ENCODE measurements at regions not wholly inside any gene's neighbourhood (a gene's known extent, or its start where the extent isn't known, plus 50 kb on each side); places are given as distances from the start of the nearest gene placed in this dataset.

DNA sequence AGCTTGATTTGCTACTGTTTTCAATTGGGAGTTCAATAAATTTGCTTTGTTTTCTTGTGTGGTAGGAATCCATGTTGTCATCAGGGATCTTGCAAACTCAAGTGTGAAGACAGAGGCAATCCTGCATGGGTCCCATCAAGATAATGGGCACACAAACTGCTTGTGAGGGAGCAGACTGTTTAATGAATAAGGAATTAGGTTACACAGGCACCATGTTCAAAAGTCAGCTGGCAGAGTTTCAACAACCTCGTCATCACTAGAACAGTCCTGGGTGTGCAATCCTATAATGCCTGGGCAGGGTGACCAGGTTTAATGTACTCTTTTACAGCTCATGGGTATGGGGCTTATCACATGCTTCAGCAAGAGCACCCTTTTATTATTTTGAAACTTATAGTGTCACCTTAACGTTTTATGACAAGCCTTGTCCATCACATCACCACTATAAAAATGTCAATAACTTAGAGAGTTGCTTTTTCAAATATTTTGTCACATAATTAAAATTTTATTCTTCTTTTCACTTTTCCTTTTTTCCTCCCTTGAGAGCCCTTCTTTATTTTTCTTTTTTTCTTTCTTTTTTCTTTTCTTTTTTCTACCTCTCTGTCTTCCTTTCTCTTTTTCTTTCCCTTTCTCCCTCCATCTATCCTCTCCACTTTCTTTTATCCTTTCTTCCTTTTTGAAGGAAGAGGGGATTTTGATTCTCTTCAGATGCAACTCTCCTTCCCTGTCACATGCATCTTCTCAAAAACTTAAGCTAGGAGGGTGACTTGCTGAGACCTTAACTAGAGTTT is 252.2 kb upstream of the ATP2B1 start:
- no peak for DNase-seq (ENCODE audit: low read depth)

DNA sequence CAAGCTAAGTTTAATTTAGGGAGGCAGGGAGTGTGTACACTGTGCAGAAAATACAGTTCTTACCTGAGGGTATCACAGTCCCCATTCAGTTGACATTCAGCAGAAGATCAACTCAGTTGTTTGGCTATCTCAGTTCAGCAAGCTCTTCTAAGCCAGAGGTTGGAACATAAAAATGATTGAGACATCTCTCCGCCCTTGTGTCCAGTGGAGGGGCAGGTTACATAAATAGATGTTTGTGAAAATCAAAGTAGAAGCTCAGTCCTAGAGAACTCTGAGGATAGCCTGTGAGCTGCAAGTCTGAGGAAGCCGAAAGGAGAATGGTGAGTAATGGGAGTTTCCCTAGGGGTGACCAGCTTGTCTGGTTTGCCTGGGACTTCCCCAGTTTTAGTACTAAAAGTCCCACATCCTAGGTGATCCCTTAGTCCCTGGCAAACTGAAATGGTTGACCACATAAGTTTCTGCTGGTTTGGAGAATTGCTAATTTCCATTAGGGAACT is 251.4 kb upstream of the ATP2B1 start:
- no peak for DNase-seq (ENCODE audit: low read depth)

DNA sequence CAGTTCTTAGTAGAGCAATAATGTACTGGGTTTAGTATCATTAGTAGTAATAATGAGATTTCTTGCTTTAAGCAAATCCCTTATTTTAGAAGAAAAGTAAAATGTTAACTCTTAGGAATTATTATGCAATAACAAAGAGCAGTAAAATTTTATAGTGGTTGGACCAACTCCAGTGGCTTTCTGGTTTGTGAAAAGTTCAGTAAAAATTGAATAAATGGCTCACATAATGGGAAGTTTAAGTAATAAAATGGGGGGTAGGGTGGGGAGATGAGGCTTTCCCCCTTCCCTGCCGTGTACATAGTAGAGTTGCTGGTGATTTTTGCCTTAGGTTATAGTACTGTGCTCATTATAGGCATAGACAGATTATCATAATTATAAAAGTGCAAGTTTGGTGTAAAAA is 250.5 kb upstream of the ATP2B1 start:
- no peak for DNase-seq (ENCODE audit: low read depth)

DNA sequence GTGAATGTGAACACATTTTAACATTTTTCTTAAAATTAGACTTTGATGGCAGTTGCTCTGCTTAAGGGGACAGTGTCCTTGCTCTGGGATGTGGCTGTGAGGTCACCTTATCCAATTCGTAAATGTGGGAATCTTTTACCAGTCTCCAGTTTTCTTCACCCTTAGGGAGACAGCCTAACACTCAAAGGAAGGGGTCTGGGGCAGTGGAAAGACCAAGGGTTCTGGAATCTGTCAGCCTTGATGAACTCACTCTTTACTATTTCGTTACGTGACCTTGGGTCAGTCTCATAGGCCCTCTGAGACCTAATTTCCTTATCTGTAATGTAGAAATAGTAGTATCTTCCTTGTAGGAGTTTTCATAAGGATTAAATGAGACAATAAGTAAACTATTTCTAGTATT is 245.6 kb upstream of the ATP2B1 start:
- DNase-seq (ENCODE audit: low read depth), result no peak

DNA sequence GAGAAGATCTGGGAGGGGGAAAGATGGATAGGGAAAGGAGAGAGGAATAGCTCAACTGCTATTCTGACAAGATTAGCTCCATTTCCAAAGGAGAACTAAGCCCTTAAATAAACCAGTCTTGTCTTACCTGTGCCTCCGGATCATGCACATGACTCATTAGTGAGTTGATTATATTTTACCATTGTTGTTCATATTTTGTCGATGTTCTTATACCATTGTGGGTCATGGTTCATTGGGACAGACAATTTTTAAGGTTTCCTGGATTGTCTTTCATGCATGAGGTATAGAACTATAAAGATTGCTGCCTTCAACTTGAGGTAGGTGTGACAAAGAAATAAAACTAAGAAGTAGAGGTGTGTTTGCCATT is 243.0 kb upstream of the ATP2B1 start:
- no peak for DNase-seq (ENCODE audit: low read depth)

DNA sequence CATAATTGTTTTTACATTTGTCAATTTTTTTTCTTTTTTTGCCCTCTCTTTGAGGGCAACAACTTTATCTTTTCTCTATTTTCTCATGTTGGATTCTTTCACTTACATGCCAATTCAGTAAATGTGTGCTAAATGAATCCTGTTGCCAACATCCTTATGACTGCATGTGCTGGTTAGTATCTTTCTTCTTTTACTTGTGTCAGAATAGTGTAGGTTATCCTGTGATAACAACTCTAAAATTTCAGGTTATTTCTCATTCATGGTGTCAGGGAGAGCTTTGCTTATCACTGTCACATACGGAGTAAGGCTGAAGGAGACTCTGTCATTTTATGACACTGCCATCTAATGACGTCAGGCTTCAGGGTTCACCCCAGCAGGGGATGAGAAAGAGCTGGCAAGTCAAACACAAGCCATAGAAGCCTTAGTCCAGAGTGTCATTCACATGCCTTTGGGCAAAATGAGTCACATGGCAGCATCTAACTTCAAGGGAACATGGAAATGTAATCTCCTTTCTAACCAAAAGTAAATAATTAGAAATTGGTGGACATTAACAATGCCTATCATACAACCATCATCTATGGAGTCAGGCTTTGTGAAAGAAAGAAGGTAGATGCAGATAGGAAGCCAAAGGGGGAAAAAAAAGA is 242.5 kb upstream of the ATP2B1 start:
- DNase-seq (ENCODE audit: low read depth), result no peak

DNA sequence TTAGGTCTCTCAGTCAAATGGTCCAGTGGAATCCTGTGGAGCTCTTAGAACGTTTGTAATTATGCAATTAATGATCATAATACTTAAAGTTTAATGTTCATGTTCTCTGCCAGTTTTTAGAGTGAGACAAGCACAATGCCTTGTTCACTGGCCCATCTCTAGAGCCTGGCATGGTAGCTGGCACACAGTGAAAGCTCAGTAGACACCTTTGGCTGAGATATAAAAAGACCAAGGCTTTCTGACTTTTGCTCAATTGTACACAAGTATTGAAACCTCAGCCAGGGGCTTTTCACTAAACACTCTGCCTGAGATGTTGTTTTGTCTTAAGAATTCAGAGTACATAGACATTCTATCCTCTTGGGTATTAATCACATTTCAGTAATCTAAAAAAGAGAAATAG is 241.8 kb upstream of the ATP2B1 start:
- no peak for DNase-seq (ENCODE audit: low read depth)

DNA sequence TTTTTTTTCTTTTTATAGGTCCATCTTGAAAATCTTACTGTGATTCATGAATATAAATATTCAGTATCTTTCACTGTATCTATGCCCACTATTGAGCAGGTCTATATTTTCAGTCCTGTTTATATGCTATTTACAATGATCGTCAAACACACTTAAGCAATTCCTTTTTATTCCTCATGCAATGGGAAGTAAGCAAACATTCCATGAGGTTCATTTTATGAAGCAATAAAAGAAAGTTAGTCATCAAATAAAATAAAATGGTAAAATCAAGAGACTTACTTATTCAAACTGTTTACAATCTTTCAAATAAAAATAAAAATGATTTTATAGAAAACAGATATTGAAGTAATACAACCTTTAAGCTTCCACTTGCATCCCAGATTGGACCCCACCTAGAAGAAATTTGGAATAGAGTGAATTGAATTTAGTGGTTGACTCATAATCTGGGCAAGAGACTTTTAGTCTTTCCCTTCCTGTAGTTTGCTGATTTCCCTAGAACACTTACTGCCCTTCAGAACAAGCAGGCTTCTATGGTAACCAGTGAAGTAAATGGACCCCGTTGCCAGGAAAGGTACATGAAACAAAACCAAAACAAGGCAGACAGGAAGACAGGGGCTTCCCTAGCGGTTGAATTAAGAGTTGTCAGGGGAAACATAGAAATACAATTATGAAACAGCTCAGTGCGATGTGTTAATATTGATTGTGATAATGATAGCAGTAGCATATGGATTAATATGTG is 241.0 kb upstream of the ATP2B1 start:
- DNase-seq (ENCODE audit: low read depth), result no peak

DNA sequence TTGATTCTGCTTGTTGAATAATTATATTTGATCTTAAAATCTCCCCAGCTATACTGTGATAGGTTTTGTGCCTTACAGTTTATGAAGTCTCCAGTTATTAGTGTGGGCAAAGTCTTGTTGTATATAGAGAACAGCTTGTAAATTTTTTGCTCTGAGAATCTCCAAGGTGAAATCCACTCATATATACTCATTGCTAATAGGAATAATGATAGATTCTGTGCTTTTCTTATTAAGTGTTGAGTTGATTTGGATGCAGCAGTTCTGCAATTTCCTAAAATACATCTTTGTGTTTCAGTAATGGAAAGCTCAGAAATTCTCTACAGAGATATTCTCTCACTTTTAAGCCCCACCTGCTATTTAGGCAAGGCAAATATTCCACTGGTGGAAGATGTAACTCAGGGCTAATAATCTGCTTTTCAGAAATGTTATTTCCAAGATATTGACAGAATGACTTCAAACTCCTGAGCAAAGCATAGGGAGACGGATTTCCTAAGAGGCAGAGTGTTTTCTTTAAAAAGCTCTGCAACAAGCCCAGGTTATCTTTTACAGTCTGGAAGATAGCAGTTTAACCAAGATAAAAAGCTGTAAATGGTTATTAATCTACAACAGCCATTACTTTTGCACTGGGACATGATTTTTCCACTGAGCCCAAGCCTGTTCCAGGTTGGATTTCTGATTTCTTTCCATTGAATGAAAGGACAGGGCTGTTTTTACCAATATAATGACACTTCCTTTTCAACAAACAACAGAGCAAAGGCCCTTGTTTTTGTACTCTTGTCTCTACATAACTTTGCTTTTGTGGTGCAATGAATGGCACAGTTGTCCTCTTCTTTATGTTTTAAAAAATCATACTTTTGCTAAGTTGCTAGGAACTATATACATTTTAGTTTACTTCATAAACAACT is 239.9 kb upstream of the ATP2B1 start:
- DNase-seq (ENCODE audit: low read depth), result no peak

DNA sequence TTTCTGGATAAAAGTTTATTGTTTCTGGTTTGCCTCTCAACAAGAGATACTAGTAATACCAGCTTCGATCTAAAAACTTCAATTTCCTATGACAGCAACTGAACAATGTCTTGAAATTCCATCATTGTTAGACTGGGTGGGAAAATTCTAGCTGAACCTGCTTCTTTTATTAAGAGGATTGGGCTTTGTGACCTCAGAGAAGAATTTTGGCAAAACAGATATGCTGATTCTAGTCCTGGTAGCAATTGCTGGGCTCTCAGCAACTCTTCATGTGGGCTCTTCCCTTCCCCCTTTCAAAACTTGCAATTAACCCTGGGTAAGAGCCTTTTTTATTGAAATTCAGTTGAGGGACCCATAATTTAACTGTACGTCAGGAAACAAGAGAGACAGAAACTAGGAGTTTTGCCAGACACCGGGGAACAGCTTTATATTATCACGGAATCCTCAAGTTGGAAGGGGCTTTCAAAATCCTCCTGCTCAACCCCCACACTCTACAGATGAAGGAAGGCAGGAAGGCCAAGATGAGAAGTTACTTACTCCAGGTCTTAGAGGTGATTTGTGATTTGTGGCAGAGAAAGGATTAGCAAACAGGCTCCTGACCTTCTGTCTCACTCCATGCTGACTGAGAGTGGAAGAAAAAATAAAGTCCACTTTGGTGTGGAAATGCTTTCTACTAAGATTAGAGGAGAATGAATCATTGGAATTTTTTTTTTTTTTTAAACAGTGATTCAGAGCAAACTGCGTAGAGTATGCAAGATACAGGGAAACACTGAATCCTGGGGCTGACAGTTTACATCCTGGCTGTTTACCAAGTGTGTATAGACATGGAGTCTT is 239.0 kb upstream of the ATP2B1 start:
- DNase-seq (ENCODE audit: low read depth), result no peak

DNA sequence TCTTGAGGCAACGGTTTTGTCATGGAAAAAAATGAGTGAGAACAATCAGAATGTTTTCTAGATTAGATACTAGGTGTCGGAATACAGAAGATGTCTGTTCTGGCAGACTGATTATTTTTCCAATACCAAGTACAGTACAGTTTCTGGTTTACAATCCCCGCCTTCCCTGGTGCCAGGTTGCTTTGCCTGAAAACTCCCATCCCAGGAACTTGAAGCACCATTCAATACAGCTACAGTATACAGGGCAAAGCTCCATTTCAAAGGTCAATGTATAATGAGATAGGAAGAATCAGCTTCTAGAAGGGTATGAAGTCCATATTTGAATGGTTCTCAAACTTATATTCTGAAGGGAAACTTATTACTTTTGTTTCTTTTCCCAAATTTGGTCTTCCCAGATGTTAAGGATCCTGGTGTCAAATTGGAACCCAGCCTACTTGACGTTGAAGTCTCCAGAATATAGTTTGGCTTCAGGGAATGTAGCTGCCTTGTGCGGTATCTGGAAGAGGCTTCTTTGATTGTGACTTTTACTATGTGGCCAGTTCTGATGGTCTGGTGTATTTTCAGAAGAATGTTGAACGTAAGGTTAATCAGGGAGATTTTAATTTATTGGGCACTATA is 238.0 kb upstream of the ATP2B1 start:
- no peak for DNase-seq (ENCODE audit: low read depth)

DNA sequence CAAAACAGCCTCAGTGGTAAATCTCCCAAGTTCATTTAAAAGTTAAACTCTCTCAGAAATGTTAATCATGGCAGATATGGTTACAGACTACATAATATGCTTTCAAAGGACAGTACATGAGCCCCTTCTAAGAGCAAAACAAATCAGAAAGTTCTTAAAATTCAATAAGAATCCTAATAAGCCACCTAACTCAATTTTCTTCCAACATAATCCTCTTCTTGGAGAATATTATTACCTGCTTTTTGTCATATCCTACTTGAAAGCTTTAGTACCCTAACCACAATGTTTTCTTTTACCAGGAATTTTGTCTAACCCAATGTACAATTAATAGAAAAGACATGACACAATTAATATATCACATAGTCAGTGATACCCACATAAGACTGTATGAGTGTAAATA is 236.5 kb upstream of the ATP2B1 start:
- DNase-seq (ENCODE audit: low read depth), result no peak

DNA sequence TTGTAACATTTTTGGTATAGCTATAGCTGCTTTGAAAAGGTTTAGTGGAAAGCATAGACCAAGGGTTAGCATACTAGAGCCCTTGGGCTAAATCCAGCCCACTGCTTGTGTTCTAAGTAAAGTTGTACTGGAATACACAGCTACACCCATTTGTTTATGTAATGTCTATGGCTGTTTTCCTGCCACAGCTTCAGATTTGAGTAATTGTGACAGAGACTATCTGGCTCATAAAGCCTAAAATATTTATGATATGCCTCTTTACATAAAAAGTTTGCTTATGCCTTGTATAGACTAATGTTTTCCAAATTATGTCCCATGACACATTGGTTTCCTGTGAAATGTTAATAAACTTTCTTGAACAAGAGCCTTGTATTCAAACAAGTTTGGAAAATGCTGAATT is 234.8 kb upstream of the ATP2B1 start:
- no peak for DNase-seq (ENCODE audit: low read depth)

DNA sequence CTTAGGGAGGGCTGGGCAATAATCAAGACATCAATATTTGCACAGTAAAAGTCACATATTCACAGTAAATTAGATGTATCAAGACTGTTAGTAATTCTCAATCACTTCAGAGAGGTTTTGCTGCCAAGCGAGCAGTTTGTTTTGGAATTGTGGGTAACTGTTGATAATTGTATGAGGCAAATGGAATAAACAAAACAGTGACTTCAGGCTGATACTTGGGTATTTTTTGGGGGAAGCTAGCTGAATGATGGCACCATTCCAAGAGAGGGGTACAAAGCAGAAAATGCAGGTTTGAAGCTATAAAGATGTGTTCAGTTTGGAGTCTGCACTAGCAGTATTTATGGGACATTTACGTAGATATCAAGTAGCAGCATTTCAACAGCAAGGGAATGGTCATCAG is 232.8 kb upstream of the ATP2B1 start:
- DNase-seq (ENCODE audit: low read depth), result no peak

DNA sequence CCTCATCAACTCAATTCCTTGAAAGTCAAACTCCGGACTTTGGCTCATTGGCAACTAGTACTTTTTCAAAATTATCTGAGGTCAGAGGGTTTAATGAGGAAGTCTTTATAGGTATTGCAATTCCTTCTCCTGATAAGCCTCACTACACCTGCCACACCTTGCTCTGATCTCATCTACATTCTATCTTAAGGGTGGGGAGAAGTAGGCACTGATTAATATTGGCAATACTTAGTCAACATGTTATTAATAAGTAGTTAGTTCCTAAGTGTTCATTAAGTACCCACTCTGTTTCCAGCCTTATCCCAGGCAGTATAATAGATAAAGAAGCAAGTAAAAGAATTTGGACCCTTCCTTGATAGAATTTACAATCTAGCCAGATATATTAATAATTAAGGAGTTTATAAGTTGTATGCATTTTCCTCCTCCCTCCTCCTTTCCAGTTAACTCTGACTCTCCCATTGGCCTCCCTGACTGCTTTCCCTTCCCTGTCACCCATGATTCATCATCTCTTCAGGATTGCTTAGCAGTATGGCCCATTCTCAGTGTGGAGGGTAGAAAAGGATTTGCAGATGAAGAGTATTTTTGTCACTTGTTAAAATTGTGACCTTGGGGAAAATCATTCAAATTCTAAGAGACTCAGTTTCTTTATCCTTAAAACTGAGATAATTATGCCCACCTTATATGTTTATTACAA is 231.0 kb upstream of the ATP2B1 start:
- DNase-seq (ENCODE audit: low read depth), result no peak

DNA sequence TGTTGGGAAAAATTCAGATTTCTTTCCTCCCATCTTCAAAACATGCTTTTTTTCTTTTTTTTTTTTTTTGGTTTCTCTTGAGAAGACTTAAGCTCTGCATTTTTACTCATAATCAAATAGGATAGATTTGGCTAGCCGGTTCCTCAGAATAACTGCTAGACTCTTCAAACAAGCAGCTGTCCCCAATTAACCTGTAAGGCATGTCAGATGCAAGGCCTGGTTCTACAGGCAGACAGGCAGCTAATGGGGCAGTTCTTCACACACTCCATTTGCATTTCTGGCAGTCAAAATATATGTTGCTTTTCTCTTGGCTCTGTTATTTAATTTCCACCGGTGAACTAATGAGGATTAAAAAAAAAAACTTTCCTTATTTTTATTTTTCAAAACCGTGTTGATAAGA is 228.0 kb upstream of the ATP2B1 start:
- no peak for DNase-seq (ENCODE audit: low read depth)

DNA sequence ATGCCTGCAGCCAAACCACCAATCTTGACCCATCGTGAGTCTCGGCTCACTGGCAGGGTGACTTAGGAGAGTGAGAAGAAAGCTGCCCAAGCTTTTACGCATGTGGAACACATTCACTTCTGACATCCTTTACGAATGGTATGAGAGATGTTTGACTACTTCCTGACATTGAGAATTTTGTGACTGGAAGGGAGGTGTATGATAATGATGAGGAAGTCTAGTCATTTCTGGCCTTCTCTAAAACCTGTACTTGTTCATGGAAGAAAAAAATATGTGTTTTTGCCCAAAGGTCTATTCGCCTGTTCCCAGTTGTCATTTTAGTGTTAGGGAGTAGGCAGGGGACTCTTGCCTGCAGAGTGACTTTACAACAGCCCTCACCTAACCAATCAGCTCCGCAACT is 227.2 kb upstream of the ATP2B1 start:
- DNase-seq (ENCODE audit: low read depth), result no peak

DNA sequence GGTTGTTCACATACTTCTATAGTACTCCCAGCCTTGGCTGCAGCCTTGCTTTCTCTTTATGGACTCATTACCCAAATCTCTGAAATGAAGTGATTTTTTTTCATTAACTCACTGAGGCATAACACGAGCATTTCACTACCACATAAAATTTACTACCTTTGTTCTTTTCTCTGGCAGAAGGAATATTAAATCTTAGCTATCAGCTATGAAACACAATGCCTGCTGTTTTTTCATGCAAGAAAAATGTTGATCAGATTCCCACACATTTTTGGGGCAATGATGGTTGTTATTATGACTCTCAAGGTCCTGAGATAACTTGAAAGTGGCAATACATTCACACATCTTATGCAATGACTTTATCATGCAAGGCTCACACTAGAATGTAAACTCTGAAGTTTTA is 225.3 kb upstream of the ATP2B1 start:
- DNase-seq (ENCODE audit: low read depth), result no peak

DNA sequence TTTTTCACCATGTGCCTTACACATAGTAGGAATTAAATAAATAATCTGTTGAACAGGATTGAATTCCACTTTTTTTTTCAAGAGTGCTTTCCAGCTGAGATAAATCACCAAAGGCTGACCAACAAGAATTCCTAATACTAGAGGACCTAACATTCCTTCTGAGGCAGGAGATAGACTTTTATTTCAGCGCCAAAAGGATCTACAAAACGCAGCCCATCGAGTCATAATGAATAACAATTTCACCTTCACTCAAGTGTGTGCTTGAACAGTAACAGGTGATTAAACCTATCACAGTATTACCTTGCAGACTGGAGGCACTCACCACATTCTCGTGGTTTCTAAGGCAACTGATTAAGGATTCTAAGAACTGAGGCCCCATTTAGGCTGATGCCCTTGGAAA is 224.3 kb upstream of the ATP2B1 start:
- no peak for DNase-seq (ENCODE audit: low read depth)

DNA sequence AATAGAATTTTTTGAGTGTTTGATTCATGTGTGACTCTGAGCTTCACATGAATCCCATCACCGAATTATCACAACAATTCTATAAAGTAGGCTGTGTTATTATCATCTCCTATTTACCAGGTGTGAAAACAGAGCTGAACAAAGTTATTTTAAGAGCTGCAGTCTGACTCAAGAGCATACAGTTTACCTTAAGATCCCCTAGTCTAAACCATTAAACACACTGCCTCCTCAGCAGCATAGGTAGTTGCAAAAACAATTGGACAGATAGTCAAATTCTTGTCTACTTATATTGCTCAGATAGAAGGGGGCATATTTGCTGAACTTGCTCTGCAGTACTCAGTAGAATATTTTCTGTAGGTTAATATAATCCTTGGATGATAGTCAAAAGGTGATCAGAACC is 219.8 kb upstream of the ATP2B1 start:
- DNase-seq (ENCODE audit: low read depth), result no peak
